DOHH2 (cell line): ENCODE measurements at regions not wholly inside any gene's neighbourhood (a gene's known extent, or its start where the extent isn't known, plus 50 kb on each side); places are given as distances from the start of the nearest gene placed in this dataset.

Experiments used
- CTCF ChIP-seq: fragments of 200-600 bp; sonication (generic); IDR thresholded peaks from one replicate; pipeline ENCODE4 v1.5.1; 2014; ENCODE audit warnings: antibody characterized with exemption, mild to moderate bottlenecking, low read depth, low read length; ENCODE audit not compliant: poor library complexity, severe bottlenecking
- EZH2phosphoT487 ChIP-seq: fragments of 200-600 bp; sonication (generic); IDR thresholded peaks from 2 replicates; pipeline ENCODE4 v1.6.1; 2017; ENCODE audit warnings: borderline replicate concordance, mild to moderate bottlenecking, antibody characterized with exemption, low read length, moderate library complexity, mixed read lengths

- TF ChIP-seq CTCF (no peak), EZH2phosphoT487 (no peak)
Measured at GRCh38 chr12:78585132-78585531, 279.4 kb upstream of the SYT1 start.
